Endometrial microvascular endothelial cells (primary cell): ENCODE measurements at regions not wholly inside any gene's neighbourhood (a gene's known extent, or its start where the extent isn't known, plus 50 kb on each side); places are given as distances from the start of the nearest gene placed in this dataset.

Source experiments
- in situ Hi-C: cut with HindIII; loops from 2 replicates; pipeline ENCODE4 v1.10.0; 2017; ENCODE audit warnings: low sequenced_read_pairs, low pct_unique_long_range_greater_than_20kb; ENCODE audit errors: inconsistent ontology term

DNA sequence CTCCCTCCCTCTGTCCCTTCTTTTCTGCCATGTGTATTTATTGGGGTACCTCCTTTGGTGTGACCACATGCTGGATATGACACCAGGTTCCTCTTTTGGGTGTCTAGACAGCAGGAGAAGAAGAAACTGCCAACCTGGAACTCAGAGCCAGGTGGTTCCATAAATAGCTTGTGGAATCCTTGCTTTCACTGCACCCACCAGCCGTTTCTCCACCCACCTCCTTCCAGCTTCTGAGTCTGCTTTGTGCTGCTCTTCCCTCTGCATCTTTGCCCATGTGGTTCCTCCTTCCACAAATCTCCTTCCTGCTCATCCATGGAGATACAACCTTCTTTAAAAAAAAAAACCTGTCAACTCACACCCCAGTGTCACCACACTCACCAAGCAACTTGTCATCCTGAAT, 80.2 kb upstream of the SKOR2 start:
- in situ Hi-C loops = no loop called here

DNA sequence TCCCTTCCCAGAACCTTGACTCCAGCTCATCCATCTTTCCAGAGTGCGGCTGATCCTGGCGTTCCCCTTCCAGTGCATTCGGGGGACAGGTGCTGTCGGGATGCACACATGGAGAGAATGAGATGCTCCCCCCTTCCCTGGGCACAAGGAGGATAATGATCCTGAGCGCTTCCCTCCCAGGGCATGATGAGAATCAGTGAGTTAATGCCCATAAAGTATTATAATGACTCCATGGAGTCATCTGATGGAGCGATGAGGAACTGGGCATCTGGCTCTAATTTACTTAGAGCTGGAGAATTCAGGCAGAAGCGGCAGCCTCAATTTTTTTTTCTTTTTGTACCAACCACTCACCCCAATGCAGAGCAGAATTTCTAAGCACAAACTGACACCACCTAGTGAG, 79.6 kb upstream of the SKOR2 start:
- in situ Hi-C loops = no loop called here

DNA sequence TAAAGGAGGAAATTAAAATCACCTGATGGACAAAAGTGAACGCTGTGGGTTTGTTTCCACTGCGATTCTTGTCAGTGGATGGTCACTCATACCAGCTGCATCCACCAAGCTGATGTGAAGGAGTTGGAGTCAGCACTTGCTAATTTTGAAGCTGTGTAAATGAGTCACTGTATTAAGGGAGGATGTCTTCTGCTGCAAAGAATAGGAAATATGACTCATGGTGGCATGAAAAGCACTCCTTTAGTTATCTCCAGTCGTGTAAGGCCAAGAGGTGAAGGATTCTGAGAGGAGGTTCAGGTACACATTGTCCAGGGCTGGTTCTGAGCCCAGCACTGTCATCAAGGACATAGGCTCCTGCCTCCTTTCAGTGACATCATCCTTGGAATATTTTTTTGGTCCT, 71.7 kb upstream of the SKOR2 start:
- in situ Hi-C loops = no loop called here

DNA sequence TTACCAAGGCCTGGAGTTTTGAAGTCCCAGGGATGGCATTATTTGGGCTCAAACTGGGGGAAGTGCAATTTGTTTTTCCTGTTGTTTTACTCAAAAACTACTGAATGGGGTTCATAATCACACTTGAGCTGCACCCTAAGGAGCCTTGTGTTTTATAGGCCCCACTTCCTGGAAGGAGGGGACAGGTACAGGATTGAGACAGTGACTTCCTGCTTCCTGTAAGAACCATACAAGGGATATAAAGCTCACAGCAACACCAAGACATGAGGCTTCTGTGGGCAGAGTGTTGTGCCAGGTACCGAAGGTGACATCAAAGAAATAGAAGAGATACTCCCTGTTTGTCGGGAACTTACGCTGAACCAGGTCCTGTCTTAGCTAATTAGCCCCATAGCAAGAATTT, 70.4 kb upstream of the SKOR2 start:
- in situ Hi-C loops = no loop called here

DNA sequence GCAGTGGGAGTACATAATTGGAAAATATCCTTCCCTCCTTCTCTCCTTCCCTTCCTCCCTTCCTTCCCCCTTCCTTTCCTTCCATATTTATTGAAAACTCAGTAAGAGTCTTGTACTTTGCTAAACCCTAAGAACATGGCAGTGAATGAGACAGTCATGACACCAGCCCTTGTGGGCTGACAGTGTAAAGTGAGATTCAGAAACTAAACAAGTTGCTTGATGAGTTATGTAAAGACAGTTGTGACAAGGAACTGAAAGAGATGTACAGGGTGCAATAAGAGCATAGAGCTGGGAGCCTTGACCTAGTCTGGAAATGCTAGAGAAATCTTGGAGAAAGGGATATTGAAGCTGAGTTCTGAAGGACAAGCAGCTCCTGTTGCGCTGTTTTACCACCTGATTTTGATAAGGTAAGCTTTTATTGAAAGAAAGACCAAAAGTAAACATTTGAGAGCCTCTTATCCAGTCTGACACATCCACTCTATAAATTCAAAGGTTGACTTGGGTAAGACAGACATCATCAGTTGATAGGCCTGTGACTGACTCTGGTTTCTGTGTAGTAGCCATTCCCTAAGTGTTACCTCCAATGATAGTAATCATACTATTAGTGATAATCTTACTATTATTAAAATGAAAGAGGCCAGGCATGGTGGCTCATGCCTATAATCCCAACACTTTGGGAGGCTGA, 66.5 kb upstream of the SKOR2 start:
- in situ Hi-C loops = no loop called here

DNA sequence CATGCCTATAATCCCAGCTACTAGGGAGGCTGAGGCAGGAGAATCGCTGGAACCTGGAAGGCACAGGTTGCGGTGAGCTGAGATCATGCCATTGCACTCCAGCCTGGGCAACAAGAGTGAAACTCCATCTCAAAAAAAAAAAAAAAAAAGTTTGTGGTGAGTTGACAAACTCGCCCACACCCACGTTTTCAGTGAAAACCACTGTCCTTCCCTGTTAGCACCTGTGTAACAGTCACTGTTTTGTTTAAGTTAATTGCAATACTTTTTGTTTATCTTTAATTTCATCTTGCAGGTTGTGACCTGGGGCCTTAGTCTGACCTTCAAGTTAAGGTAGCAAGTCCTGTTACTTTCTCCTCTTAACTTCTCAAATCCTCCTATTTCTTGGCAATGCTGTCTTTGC, 65.5 kb upstream of the SKOR2 start:
- in situ Hi-C loops = no loop called here

DNA sequence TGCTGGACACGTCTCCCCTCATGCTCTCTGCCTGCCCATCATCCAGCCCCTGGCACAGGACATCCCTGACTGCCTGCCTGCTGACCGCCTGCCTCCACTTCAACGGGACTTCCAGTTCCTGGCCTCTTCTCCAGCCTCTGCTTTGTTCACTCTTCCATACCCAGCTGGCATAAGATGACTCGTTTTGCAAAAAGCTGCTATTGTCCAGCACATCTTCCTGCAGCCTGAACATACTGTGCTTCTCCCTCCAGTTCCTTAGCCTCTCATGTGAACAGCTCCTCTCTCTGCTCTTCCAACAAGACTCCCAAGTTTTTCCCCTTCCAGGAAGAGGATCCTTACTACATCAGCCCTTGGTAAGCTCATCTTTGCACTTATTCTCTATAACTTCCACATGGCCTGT, 62.4 kb upstream of the SKOR2 start:
- in situ Hi-C loops = no loop called here

DNA sequence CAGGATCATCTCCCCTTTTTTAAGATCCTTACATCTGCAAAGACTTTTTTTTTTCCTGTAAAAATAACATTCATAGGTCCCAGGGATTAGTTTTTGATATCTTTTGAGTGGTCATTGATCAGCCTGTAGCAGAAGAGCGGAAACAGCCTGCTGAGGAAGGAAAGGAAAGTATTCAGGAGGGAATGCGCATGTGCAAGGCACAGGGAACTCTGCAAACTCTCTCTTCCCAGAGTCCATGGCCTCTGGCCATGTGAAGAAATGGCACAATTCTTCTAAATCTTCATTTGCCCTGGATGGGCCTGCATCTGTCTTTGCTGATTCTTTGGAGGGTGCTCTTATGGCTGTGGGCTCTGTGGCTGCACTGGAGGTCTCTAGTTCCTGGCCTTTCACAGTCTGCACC, 60.1 kb upstream of the SKOR2 start:
- in situ Hi-C loops = no loop called here
